ENCODE measurements at regions not wholly inside any gene's neighbourhood (a gene's known extent, or its start where the extent isn't known, plus 50 kb on each side); places are given as distances from the start of the nearest gene placed in this dataset.

- no peak for TF ChIP-seq CTCF (IDR thresholded peaks at IDR 0.05; ENCODE audit: insufficient read depth, low read depth, low read length, missing control alignments)
- no peak overlapping the region for H3K4me3 ChIP-seq (ENCODE audit: low read length)
- no peak for DNase-seq (ENCODE audit: low read depth)
These were observed 250.5 kb upstream of the VEPH1 start for GRCh38 chr3:157753787-157754136.

- no peak for DNase-seq (ENCODE audit: low read depth)
- no peak for TF ChIP-seq CTCF (IDR thresholded peaks at IDR 0.05; ENCODE audit: insufficient read depth, low read depth, low read length, missing control alignments)
These were observed 250.0 kb upstream of the VEPH1 start for GRCh38 chr3:157752956-157753786.

GRCh38 chr3:157752554-157752953, 249.3 kb upstream of the VEPH1 start:
- H3K4me3 ChIP-seq (ENCODE audit: low read length), result no peak overlapping the region
- TF ChIP-seq CTCF (IDR thresholded peaks at IDR 0.05; ENCODE audit: insufficient read depth, low read depth, low read length, missing control alignments), result no peak
- no peak for DNase-seq (ENCODE audit: low read depth)

More at GRCh38 chr3:157752956-157753786, 250.0 kb upstream of the VEPH1 start:
- H3K4me3 ChIP-seq (ENCODE audit: low read length), result no peak overlapping the region

- no peak for DNase-seq (ENCODE audit: low read depth)
- no peak overlapping the region for H3K4me3 ChIP-seq (ENCODE audit: low read length)
- no peak for TF ChIP-seq CTCF (IDR thresholded peaks at IDR 0.05; ENCODE audit: insufficient read depth, low read depth, low read length, missing control alignments)
These were observed 248.2 kb upstream of the VEPH1 start for GRCh38 chr3:157751386-157751785.

- TF ChIP-seq CTCF (IDR thresholded peaks at IDR 0.05; ENCODE audit: insufficient read depth, low read depth, low read length, missing control alignments), result no peak
- DNase-seq (ENCODE audit: low read depth), result peak; percentile 1
- H3K4me3 ChIP-seq (ENCODE audit: low read length), result no peak overlapping the region
These were observed 243.2 kb upstream of the VEPH1 start for GRCh38 chr3:157746391-157746790.

- H3K4me3 ChIP-seq (ENCODE audit: low read length), result no peak overlapping the region
- TF ChIP-seq CTCF (IDR thresholded peaks at IDR 0.05; ENCODE audit: insufficient read depth, low read depth, low read length, missing control alignments), result no peak
- DNase-seq (ENCODE audit: low read depth), result no peak
These were observed 238.4 kb upstream of the VEPH1 start for GRCh38 chr3:157741607-157742006.

- H3K4me3 ChIP-seq (ENCODE audit: low read length), result no peak overlapping the region
- no peak for DNase-seq (ENCODE audit: low read depth)
- no peak for TF ChIP-seq CTCF (IDR thresholded peaks at IDR 0.05; ENCODE audit: insufficient read depth, low read depth, low read length, missing control alignments)
These were observed 235.2 kb upstream of the VEPH1 start for GRCh38 chr3:157738441-157738840.

All from epithelial cell of esophagus (primary cell).